Endothelial cell of umbilical vein (primary cell): ENCODE measurements at regions not wholly inside any gene's neighbourhood (a gene's known extent, or its start where the extent isn't known, plus 50 kb on each side); places are given as distances from the start of the nearest gene placed in this dataset.

Experiments used
- BruUV-seq: library from RNA; stranded (reverse); fragments of 400-500 nt; replicated peaks from 2 replicates; lab custom pipeline; 2021; lab: Mats Ljungman, UMichigan
- CTCF ChIA-PET: fragments of 300-600, 350-600 bp; sonication (Branson Sonifier 250); formaldehyde crosslinking; loops from one replicate; lab custom pipeline; 2021; ENCODE audit warnings: antibody characterized with exemption, inconsistent platforms; lab: Charles Lee
- POLR2A ChIA-PET: fragments of 300-600, 350-600 bp; sonication (Branson Sonifier 250); formaldehyde crosslinking; loops from one replicate; lab custom pipeline; 2021; ENCODE audit warnings: antibody characterized with exemption, inconsistent platforms; lab: Charles Lee
- DNase-seq: peaks from one replicate; pipeline ENCODE4 v3.0.0-alpha.2; 2011; ENCODE audit warnings: low read depth, low spot score
- FAIRE-seq: peaks from 2 replicates; lab custom pipeline; 2011; peaks lifted over from hg19 to GRCh38; lab: Jason Lieb, UNC
- H2AFZ ChIP-seq: 2 replicates; pipeline ENCODE4 v1.6.0; 2012; ENCODE audit warnings: low read depth, low read length, control low read depth, inconsistent platforms
- H3K27ac ChIP-seq: 2 replicates; pipeline ENCODE4 v1.5.1; 2011; ENCODE audit warnings: low read depth, mild to moderate bottlenecking, control low read depth, low read length, moderate library complexity; ENCODE audit not compliant: insufficient read depth
- H3K27me3 ChIP-seq, 2 experiments: 2 replicates each; pipeline versions ENCODE4 v1.6.0 to v1.6.1; 2011; ENCODE audit warnings: low read length in 2 of 2, mixed read lengths in 1 of 2; ENCODE audit not compliant: control insufficient read depth in 2 of 2, insufficient read depth in 2 of 2
- H3K36me3 ChIP-seq, 2 experiments: 2 replicates in 1 of 2; 3 replicates in 1 of 2; pipeline ENCODE4 v1.5.1; 2011; ENCODE audit warnings: low read length in 2 of 2, mild to moderate bottlenecking in 1 of 2, moderate library complexity in 1 of 2; ENCODE audit not compliant: control insufficient read depth in 2 of 2, insufficient read depth in 2 of 2; ENCODE audit errors: extremely low read depth in 1 of 2
- H3K4me1 ChIP-seq: 3 replicates; pipeline ENCODE4 v1.5.1; 2011; ENCODE audit warnings: mild to moderate bottlenecking, low read length; ENCODE audit not compliant: control insufficient read depth, insufficient read depth; ENCODE audit errors: extremely low read depth
- H3K4me2 ChIP-seq: 2 replicates; pipeline ENCODE4 v1.6.1; 2011; ENCODE audit warnings: low read length, control low read depth, mixed read lengths; ENCODE audit not compliant: insufficient read depth
- H3K4me3 ChIP-seq, 3 experiments: fragments of 200-600 bp in 1 of 3; sonication (generic), shearing (Covaris generic) in 1 of 3; replicated peaks in 1 of 3; 2 replicates each; pipeline ENCODE4 v1.5.1; 2011 to 2016; ENCODE audit warnings: control low read depth in 3 of 3, low read length in 3 of 3, mild to moderate bottlenecking in 2 of 3, inconsistent platforms in 1 of 3, low read depth in 1 of 3, moderate library complexity in 1 of 3; ENCODE audit not compliant: insufficient read depth in 1 of 3
- H3K79me2 ChIP-seq: 2 replicates; pipeline ENCODE4 v1.6.0; 2012; ENCODE audit warnings: low read length, inconsistent platforms; ENCODE audit not compliant: control insufficient read depth, insufficient read depth
- H3K9ac ChIP-seq: replicated peaks from 2 replicates; pipeline ENCODE3; 2011; ENCODE audit warnings: low read length, control low read depth; ENCODE audit not compliant: insufficient read depth; ENCODE audit errors: extremely low read depth
- H3K9me1 ChIP-seq: replicated peaks from 3 replicates; pipeline ENCODE4 v1.6.0; 2011; ENCODE audit warnings: mild to moderate bottlenecking, low read length; ENCODE audit not compliant: control insufficient read depth, insufficient read depth; ENCODE audit errors: extremely low read depth
- H3K9me3 ChIP-seq: replicated peaks from 2 replicates; pipeline ENCODE4 v1.5.1; 2012; ENCODE audit warnings: low read length, inconsistent platforms; ENCODE audit not compliant: control insufficient read depth, insufficient read depth
- H4K20me1 ChIP-seq: replicated peaks from 2 replicates; pipeline ENCODE3; 2011; ENCODE audit warnings: mild to moderate bottlenecking, low read length; ENCODE audit not compliant: control insufficient read depth, insufficient read depth; ENCODE audit errors: extremely low read depth
- CTCF ChIP-seq, 2 donors: IDR thresholded peaks; 1 replicate in 1 of 2; 2 replicates in 1 of 2; pipeline ENCODE4 v1.5.1; 2011; ENCODE audit warnings: low read length in 2 of 2, mild to moderate bottlenecking in 2 of 2, moderate library complexity in 2 of 2, control low read depth in 1 of 2, inconsistent platforms in 1 of 2, low read depth in 1 of 2; ENCODE audit not compliant: insufficient read depth in 1 of 2; ENCODE audit errors: extremely low read depth in 1 of 2
- EZH2 ChIP-seq: IDR thresholded peaks from 2 replicates; pipeline ENCODE4 v1.6.1; 2012; ENCODE audit warnings: borderline replicate concordance, low read depth, mild to moderate bottlenecking, moderate library complexity, low read length, inconsistent platforms; ENCODE audit not compliant: severe bottlenecking
- FOS ChIP-seq: IDR thresholded peaks from 2 replicates; pipeline ENCODE4 v1.6.1; 2011; ENCODE audit warnings: mild to moderate bottlenecking, low read length, moderate library complexity, borderline replicate concordance; ENCODE audit not compliant: insufficient read depth
- GATA2 ChIP-seq: IDR thresholded peaks from 2 replicates; pipeline ENCODE4 v1.7.0; 2011; ENCODE audit warnings: low read depth, mild to moderate bottlenecking, moderate library complexity, mixed read lengths, low read length; ENCODE audit not compliant: insufficient read length, insufficient read depth
- JUN ChIP-seq: IDR thresholded peaks from 2 replicates; pipeline ENCODE4 v1.6.1; 2011; ENCODE audit warnings: borderline replicate concordance, low read depth; ENCODE audit not compliant: insufficient read length, insufficient read depth
- MAX ChIP-seq: IDR thresholded peaks from 2 replicates; pipeline ENCODE4 v1.6.1; 2011; ENCODE audit not compliant: insufficient read depth, insufficient read length
- MYC ChIP-seq: IDR thresholded peaks from one replicate; pipeline ENCODE4 v1.6.1; 2011; ENCODE audit warnings: mild to moderate bottlenecking, low read depth, low read length
- POLR2A ChIP-seq: IDR thresholded peaks from 2 replicates; pipeline ENCODE4 v1.6.1; 2012; ENCODE audit warnings: low read depth, mild to moderate bottlenecking, control low read depth, low read length
- POLR2AphosphoS5 ChIP-seq: IDR thresholded peaks from 2 replicates; pipeline ENCODE4 v1.6.1; 2012; ENCODE audit warnings: low read depth, mild to moderate bottlenecking, control low read depth, low read length, moderate library complexity; ENCODE audit not compliant: insufficient read depth
- dilution Hi-C: fragments of 300-500 bp; cut with MboI; formaldehyde crosslinking; loops from one replicate; pipeline ENCODE4 v1.15.0; 2019; ENCODE audit warnings: low sequenced_read_pairs; ENCODE audit not compliant: extremely low pct_ligation_motif_present
- intact Hi-C: fragments of 100-400 bp; cut with micrococcal nuclease; formaldehyde crosslinking; loops from one replicate; pipeline ENCODE4 v1.10.0; 2022

GRCh38 chr9:113678859-113679256 lies 197.3 kb upstream of the ZNF618 start:
- Histone ChIP-seq H3K27ac (no peak overlapping the region), H3K9ac (no peak overlapping the region), H2AFZ (no peak overlapping the region), H3K9me1 (no peaks in the 10 kb centered on the region), H3K36me3 (no peaks in the 10 kb centered on the region), H3K9me3 (no peaks in the 10 kb centered on the region), H3K4me1 (peaks cover 27% of the 10 kb centered on the region), H3K4me2 (no peak overlapping the region), H4K20me1 (no peaks in the 10 kb centered on the region), H3K27me3 (no peaks in the 10 kb centered on the region), H3K4me3 (no peak overlapping the region), H3K79me2 (no peaks in the 10 kb centered on the region)
- ChIA-PET CTCF (interaction anchor here (0.7 kb wide), 1 partner anchor 659 kb away, joined by 3 read pairs; no protein-coding TSS in a partner anchor), POLR2A (no interaction called here)
- dilution Hi-C loops, result no loop called here
- no peak for TF ChIP-seq MAX
- no peak for TF ChIP-seq CTCF (IDR thresholded peaks at IDR 0.05; ENCODE audit: extremely low read depth in 1 of 2, insufficient read depth in 1 of 2, low read depth in 1 of 2, low read length in 2 of 2)
- no peak for TF ChIP-seq JUN
- no peak for TF ChIP-seq POLR2AphosphoS5
- no peak for TF ChIP-seq POLR2A
- TF ChIP-seq EZH2, result no peak
- TF ChIP-seq FOS, result no peak
- TF ChIP-seq GATA2, result no peak
- TF ChIP-seq MYC, result no peak
- FAIRE-seq, result no peak
- no TSS peak for BruUV-seq
- intact Hi-C loops, result loop anchor here (5.0 kb wide), 2 partner anchors 177 to 232 kb away; no protein-coding TSS in a partner anchor
- no peak for DNase-seq
